HG03457 (cell line): ENCODE measurements at regions not wholly inside any gene's neighbourhood (a gene's known extent, or its start where the extent isn't known, plus 50 kb on each side); places are given as distances from the start of the nearest gene placed in this dataset.

Experiments used
- ATAC-seq: cut with Tn5 transposase; IDR thresholded peaks from one replicate; pipeline ENCODE4 v1.9.1; 2021; ENCODE audit warnings: moderate number of reproducible peaks; ENCODE audit not compliant: unreplicated experiment

GRCh38 chr1:96334236-96334557, 387.4 kb upstream of the PTBP2 start:
- ATAC-seq: no peak

- no peak for ATAC-seq
Measured at GRCh38 chr1:96338622-96339021, 383.0 kb upstream of the PTBP2 start.

- no peak for ATAC-seq
Measured at GRCh38 chr1:96340686-96341085, 380.9 kb upstream of the PTBP2 start.

- ATAC-seq: no peak
Measured at GRCh38 chr1:96346719-96347118, 374.9 kb upstream of the PTBP2 start.

GRCh38 chr1:96349896-96350295, 371.7 kb upstream of the PTBP2 start:
- ATAC-seq: no peak

GRCh38 chr1:96352733-96353132, 368.9 kb upstream of the PTBP2 start:
- ATAC-seq: no peak

- no peak for ATAC-seq
Measured at GRCh38 chr1:96355521-96355920, 366.1 kb upstream of the PTBP2 start.

- ATAC-seq: no peak
Measured at GRCh38 chr1:96355961-96356360, 365.6 kb upstream of the PTBP2 start.

GRCh38 chr1:96357141-96357765, 364.3 kb upstream of the PTBP2 start:
- no peak for ATAC-seq

- ATAC-seq: no peak
Measured at GRCh38 chr1:96358057-96358456, 363.5 kb upstream of the PTBP2 start.

- no peak for ATAC-seq
Measured at GRCh38 chr1:96360036-96360795, 361.4 kb upstream of the PTBP2 start.

GRCh38 chr1:96361271-96361856, 360.2 kb upstream of the PTBP2 start:
- no peak for ATAC-seq

GRCh38 chr1:96361961-96362360, 359.6 kb upstream of the PTBP2 start:
- ATAC-seq: no peak

- ATAC-seq: peak; percentile 70
Measured at GRCh38 chr1:96362623-96363022, 359.0 kb upstream of the PTBP2 start.

- no peak for ATAC-seq
Measured at GRCh38 chr1:96363826-96364225, 357.8 kb upstream of the PTBP2 start.

- no peak for ATAC-seq
Measured at GRCh38 chr1:96364576-96364975, 357.0 kb upstream of the PTBP2 start.

- no peak for ATAC-seq
Measured at GRCh38 chr1:96365076-96365475, 356.5 kb upstream of the PTBP2 start.

GRCh38 chr1:96365596-96366390, 355.8 kb upstream of the PTBP2 start:
- ATAC-seq: no peak

GRCh38 chr1:96366516-96366915, 355.1 kb upstream of the PTBP2 start:
- no peak for ATAC-seq

GRCh38 chr1:96367791-96368190, 353.8 kb upstream of the PTBP2 start:
- ATAC-seq: no peak

GRCh38 chr1:96370757-96371156, 350.8 kb upstream of the PTBP2 start:
- no peak for ATAC-seq

GRCh38 chr1:96372881-96373280, 348.7 kb upstream of the PTBP2 start:
- ATAC-seq: no peak
